HepG2 (cell line): ENCODE measurements at regions not wholly inside any gene's neighbourhood (a gene's known extent, or its start where the extent isn't known, plus 50 kb on each side); places are given as distances from the start of the nearest gene placed in this dataset.

Experiments used
- ATAC-seq: fragments of 200-7000 bp; cut with Tn5 transposase; 3 replicates; pipeline ENCODE4 v1.9.1; 2020; ENCODE audit warnings: mild to moderate bottlenecking, moderate library complexity
- BruUV-seq: library from RNA; stranded (reverse); fragments of 400-500 nt; replicated peaks from 2 replicates; lab custom pipeline; 2021; lab: Mats Ljungman, UMichigan
- CTCF ChIA-PET: fragments of 300-600 bp; formaldehyde crosslinking; extraction: SDS; loops from one replicate; lab custom pipeline; 2021; ENCODE audit warnings: low total read pairs, inconsistent platforms, low intra/inter-chr PET ratio; lab: Yijun Ruan, JAX
- POLR2A ChIA-PET: fragments of 350-600 bp; sonication (Branson Sonifier 250); formaldehyde crosslinking; loops from one replicate; lab custom pipeline; 2020; ENCODE audit warnings: antibody characterized with exemption, inconsistent platforms; lab: Yijun Ruan, JAX
- DNase-seq: peaks from one replicate; pipeline ENCODE4 v3.0.0-alpha.2; 2015; ENCODE audit warnings: low spot score
- FAIRE-seq: peaks from 3 replicates; lab custom pipeline; 2011; peaks lifted over from hg19 to GRCh38; lab: Jason Lieb, UNC
- H2AFZ ChIP-seq: one replicate; pipeline ENCODE4 v1.6.1; 2011; ENCODE audit warnings: low read length, inconsistent platforms
- H3K27ac ChIP-seq: fragments of 300-600 bp; 3 replicates; pipeline ENCODE4 v1.8.0; 2011; ENCODE audit warnings: mixed run types, mild to moderate bottlenecking, mixed read lengths, low read length, inconsistent platforms; ENCODE audit not compliant: insufficient read depth; ENCODE audit errors: extremely low read length
- H3K27me3 ChIP-seq, 2 experiments: fragments of 200-600 bp in 1 of 2; 2 replicates in 1 of 2; 3 replicates in 1 of 2; pipeline versions ENCODE4 v1.6.0 to v1.8.0; 2011; ENCODE audit warnings: low read length in 2 of 2, mild to moderate bottlenecking in 2 of 2, moderate library complexity in 2 of 2, inconsistent platforms in 1 of 2; ENCODE audit not compliant: insufficient read depth in 2 of 2, control insufficient read depth in 1 of 2
- H3K36me3 ChIP-seq, 2 experiments: fragments of 200-600 bp in 1 of 2; replicated peaks in 1 of 2; 2 replicates in 1 of 2; 3 replicates in 1 of 2; pipeline versions ENCODE4 v1.5.1 to v1.8.0; 2011; ENCODE audit warnings: low read length in 2 of 2, inconsistent platforms in 1 of 2; ENCODE audit not compliant: insufficient read depth in 2 of 2, control insufficient read depth in 1 of 2
- H3K4me1 ChIP-seq: 2 replicates; pipeline ENCODE4 v1.5.1; 2012; ENCODE audit warnings: low read length, inconsistent platforms; ENCODE audit not compliant: insufficient read depth
- H3K4me2 ChIP-seq: 2 replicates; pipeline ENCODE4 v1.6.0; 2011; ENCODE audit warnings: low read depth, low read length, inconsistent platforms
- H3K4me3 ChIP-seq, 3 experiments: fragments of 200-600 bp in 1 of 3; sonication (generic), shearing (Covaris generic) in 1 of 3; replicated peaks in 1 of 3; 2 replicates each; pipeline ENCODE4 v1.5.1; 2011 to 2016; ENCODE audit warnings: low read length in 3 of 3, inconsistent platforms in 2 of 3, low read depth in 2 of 3, mild to moderate bottlenecking in 2 of 3, control low read depth in 1 of 3, mixed read lengths in 1 of 3; ENCODE audit not compliant: insufficient read depth in 1 of 3
- H3K79me2 ChIP-seq: one replicate; pipeline ENCODE4 v1.6.1; 2011; ENCODE audit warnings: low read length, inconsistent platforms; ENCODE audit not compliant: insufficient read depth
- H3K9ac ChIP-seq: 2 replicates; pipeline ENCODE4 v1.6.0; 2011; ENCODE audit warnings: mild to moderate bottlenecking, low read depth, low read length, inconsistent platforms; ENCODE audit not compliant: insufficient read depth
- H3K9me3 ChIP-seq: 2 replicates; pipeline ENCODE4 v1.5.1; 2012; ENCODE audit warnings: mild to moderate bottlenecking, low read length
- H4K20me1 ChIP-seq: 2 replicates; pipeline ENCODE4 v1.6.0; 2011; ENCODE audit warnings: inconsistent platforms, mild to moderate bottlenecking, low read length, moderate library complexity; ENCODE audit not compliant: insufficient read depth
- KDM5B ChIP-seq: sonication (generic); formaldehyde crosslinking; IDR thresholded peaks from 2 replicates; pipeline ENCODE4 v1.4.0; 2020; ENCODE audit warnings: missing genetic modification reagents, mild to moderate bottlenecking, borderline replicate concordance
- NCOR1 ChIP-seq: fragments of 200-600 bp; sonication (generic); IDR thresholded peaks from 2 replicates; pipeline ENCODE4 v1.7.0; 2017; ENCODE audit warnings: antibody characterized with exemption, low read length, borderline replicate concordance
- RAD21 ChIP-seq: fragments of 450-650 bp; formaldehyde crosslinking; IDR thresholded peaks from 2 replicates; pipeline ENCODE4 v1.5.0; 2020; ENCODE audit warnings: mild to moderate bottlenecking
- ZNF33B ChIP-seq: sonication (generic); formaldehyde crosslinking; IDR thresholded peaks from 2 replicates; pipeline ENCODE4 v1.5.1; 2020; ENCODE audit warnings: mild to moderate bottlenecking, missing genetic modification reagents
- ZNF441 ChIP-seq: sonication (generic); formaldehyde crosslinking; IDR thresholded peaks from 2 replicates; pipeline ENCODE4 v1.7.0; 2021; ENCODE audit warnings: missing genetic modification reagents, borderline replicate concordance
- ZNF556 ChIP-seq: sonication (generic); formaldehyde crosslinking; IDR thresholded peaks from 2 replicates; pipeline ENCODE4 v1.4.0; 2020; ENCODE audit warnings: mild to moderate bottlenecking, missing genetic modification reagents, borderline replicate concordance
- ZNF589 ChIP-seq: sonication (generic); formaldehyde crosslinking; conservative IDR thresholded peaks from 2 replicates; pipeline ENCODE4 v1.8.0; 2022; ENCODE audit warnings: mild to moderate bottlenecking, moderate library complexity, missing genetic modification reagents
- ZNF703 ChIP-seq: sonication (generic); formaldehyde crosslinking; IDR thresholded peaks from 2 replicates; pipeline ENCODE4 v1.5.1; 2020; ENCODE audit warnings: missing genetic modification reagents, mild to moderate bottlenecking, moderate library complexity, borderline replicate concordance
- ZNF792 ChIP-seq: IDR thresholded peaks from 2 replicates; pipeline ENCODE4 v1.6.1; 2016
- WGBS: methylation state at CpG from one replicate; pipeline ENCODE4 v1.1.6; 2017; ENCODE audit warnings: low lambda C conversion rate; 5-methylcytosine and 5-hydroxymethylcytosine counted together
- in situ Hi-C: cut with HindIII; loops from 2 replicates; pipeline ENCODE4 v1.10.0; 2017; ENCODE audit warnings: low pct_unique_long_range_greater_than_20kb; ENCODE audit not compliant: extremely low pct_ligation_motif_present
- intact Hi-C: fragments of 100-400 bp; cut with micrococcal nuclease; formaldehyde crosslinking; loops from one replicate; pipeline ENCODE4 v1.10.0; 2022; ENCODE audit not compliant: unreplicated experiment
- TF ChIP-seq, protein P1 (sequence below): fragments of 450-650 bp; IDR thresholded peaks from 2 replicates; pipeline ENCODE4 v1.6.1; 2016
- TF ChIP-seq, protein P2 (sequence below): sonication (generic); formaldehyde crosslinking; IDR thresholded peaks from 2 replicates; pipeline ENCODE4 v1.9.0; 2021; ENCODE audit warnings: missing genetic modification reagents, mild to moderate bottlenecking, borderline replicate concordance
- TF ChIP-seq, protein P3 (sequence below): sonication (generic); formaldehyde crosslinking; IDR thresholded peaks from 2 replicates; pipeline ENCODE4 v1.5.0; 2020; ENCODE audit warnings: mild to moderate bottlenecking, missing genetic modification reagents, borderline replicate concordance

DNA sequence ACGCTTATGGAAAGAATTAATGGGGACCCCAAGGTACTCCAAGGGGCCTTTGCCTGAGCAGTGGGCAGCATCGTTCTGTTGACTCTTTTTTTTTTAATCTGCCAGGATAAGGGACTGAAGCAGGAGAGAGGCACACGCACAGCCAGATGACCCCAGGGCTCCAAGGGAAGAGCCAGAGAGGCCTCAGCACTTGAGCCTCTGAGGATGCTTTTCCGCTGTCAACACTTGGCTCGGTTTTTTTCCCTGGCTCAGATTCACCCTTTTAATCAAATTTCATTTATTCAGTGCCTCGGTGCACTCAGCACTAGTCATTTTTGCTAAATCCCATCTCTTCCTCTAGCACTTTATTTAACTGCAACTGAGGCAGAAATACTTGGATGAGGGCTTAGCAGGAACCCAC, 226.3 kb downstream of the FGF9 start (continued):
- TF ChIP-seq, protein P1, sequence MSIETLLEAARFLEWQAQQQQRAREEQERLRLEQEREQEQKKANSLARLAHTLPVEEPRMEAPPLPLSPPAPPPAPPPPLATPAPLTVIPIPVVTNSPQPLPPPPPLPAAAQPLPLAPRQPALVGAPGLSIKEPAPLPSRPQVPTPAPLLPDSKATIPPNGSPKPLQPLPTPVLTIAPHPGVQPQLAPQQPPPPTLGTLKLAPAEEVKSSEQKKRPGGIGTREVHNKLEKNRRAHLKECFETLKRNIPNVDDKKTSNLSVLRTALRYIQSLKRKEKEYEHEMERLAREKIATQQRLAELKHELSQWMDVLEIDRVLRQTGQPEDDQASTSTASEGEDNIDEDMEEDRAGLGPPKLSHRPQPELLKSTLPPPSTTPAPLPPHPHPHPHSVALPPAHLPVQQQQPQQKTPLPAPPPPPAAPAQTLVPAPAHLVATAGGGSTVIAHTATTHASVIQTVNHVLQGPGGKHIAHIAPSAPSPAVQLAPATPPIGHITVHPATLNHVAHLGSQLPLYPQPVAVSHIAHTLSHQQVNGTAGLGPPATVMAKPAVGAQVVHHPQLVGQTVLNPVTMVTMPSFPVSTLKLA: no peak
- TF ChIP-seq ZNF589 (no peak), ZNF556 (CRISPR knock-in tag) (no peak), ZNF703 (CRISPR knock-in tag) (no peak), ZNF33B (CRISPR knock-in tag) (no peak), ZNF792 (CRISPR knock-in tag) (no peak), RAD21 (no peak)

DNA sequence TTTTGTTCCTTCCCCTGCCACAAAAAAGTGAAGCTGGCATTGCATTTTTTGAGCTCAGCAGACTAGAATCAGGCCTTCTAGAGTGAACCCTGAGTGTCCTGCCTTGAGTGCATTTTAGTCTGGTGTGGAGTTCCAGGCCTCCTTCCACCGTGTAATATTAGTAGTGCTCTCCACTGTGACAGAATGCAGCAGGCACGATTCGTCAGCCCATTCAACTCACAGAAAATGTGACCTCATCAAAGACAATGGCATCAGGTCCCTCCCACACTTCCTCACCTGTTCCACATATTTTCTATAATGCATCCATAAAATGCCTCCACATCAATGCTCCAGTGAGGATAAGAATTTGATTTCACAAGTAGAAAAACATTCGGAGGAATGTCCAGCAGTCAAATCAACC, 227.6 kb downstream of the FGF9 start:
- WGBS: 32% methylated on average over 3 of the region's 4 CpGs
- peaks cover 0 to 10% of the 10 kb centered on the region in 2 experiments; a peak in 3 of 5 replicates for H3K27me3 ChIP-seq
- H3K4me2 ChIP-seq: no peak overlapping the region
- intact Hi-C loops (no loop called here), in situ Hi-C loops (loop anchor here (25.0 kb wide), 1 partner anchor 111 kb away; no protein-coding TSS in a partner anchor)
- ChIA-PET POLR2A (no interaction called here), CTCF (no interaction called here)
- no peaks in the 10 kb centered on the region for H3K9me3 ChIP-seq
- H3K27ac ChIP-seq: no peak overlapping the region
- ATAC-seq (no peak), DNase-seq (no peak), FAIRE-seq (no peak)
- BruUV-seq: no TSS peak
- TF ChIP-seq, protein P2, sequence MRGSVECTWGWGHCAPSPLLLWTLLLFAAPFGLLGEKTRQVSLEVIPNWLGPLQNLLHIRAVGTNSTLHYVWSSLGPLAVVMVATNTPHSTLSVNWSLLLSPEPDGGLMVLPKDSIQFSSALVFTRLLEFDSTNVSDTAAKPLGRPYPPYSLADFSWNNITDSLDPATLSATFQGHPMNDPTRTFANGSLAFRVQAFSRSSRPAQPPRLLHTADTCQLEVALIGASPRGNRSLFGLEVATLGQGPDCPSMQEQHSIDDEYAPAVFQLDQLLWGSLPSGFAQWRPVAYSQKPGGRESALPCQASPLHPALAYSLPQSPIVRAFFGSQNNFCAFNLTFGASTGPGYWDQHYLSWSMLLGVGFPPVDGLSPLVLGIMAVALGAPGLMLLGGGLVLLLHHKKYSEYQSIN (CRISPR knock-in tag): no peak
- TF ChIP-seq ZNF441 (CRISPR knock-in tag): no peak
- no peak for TF ChIP-seq NCOR1
- no peak for TF ChIP-seq KDM5B (CRISPR knock-in tag)
- TF ChIP-seq, protein P3, sequence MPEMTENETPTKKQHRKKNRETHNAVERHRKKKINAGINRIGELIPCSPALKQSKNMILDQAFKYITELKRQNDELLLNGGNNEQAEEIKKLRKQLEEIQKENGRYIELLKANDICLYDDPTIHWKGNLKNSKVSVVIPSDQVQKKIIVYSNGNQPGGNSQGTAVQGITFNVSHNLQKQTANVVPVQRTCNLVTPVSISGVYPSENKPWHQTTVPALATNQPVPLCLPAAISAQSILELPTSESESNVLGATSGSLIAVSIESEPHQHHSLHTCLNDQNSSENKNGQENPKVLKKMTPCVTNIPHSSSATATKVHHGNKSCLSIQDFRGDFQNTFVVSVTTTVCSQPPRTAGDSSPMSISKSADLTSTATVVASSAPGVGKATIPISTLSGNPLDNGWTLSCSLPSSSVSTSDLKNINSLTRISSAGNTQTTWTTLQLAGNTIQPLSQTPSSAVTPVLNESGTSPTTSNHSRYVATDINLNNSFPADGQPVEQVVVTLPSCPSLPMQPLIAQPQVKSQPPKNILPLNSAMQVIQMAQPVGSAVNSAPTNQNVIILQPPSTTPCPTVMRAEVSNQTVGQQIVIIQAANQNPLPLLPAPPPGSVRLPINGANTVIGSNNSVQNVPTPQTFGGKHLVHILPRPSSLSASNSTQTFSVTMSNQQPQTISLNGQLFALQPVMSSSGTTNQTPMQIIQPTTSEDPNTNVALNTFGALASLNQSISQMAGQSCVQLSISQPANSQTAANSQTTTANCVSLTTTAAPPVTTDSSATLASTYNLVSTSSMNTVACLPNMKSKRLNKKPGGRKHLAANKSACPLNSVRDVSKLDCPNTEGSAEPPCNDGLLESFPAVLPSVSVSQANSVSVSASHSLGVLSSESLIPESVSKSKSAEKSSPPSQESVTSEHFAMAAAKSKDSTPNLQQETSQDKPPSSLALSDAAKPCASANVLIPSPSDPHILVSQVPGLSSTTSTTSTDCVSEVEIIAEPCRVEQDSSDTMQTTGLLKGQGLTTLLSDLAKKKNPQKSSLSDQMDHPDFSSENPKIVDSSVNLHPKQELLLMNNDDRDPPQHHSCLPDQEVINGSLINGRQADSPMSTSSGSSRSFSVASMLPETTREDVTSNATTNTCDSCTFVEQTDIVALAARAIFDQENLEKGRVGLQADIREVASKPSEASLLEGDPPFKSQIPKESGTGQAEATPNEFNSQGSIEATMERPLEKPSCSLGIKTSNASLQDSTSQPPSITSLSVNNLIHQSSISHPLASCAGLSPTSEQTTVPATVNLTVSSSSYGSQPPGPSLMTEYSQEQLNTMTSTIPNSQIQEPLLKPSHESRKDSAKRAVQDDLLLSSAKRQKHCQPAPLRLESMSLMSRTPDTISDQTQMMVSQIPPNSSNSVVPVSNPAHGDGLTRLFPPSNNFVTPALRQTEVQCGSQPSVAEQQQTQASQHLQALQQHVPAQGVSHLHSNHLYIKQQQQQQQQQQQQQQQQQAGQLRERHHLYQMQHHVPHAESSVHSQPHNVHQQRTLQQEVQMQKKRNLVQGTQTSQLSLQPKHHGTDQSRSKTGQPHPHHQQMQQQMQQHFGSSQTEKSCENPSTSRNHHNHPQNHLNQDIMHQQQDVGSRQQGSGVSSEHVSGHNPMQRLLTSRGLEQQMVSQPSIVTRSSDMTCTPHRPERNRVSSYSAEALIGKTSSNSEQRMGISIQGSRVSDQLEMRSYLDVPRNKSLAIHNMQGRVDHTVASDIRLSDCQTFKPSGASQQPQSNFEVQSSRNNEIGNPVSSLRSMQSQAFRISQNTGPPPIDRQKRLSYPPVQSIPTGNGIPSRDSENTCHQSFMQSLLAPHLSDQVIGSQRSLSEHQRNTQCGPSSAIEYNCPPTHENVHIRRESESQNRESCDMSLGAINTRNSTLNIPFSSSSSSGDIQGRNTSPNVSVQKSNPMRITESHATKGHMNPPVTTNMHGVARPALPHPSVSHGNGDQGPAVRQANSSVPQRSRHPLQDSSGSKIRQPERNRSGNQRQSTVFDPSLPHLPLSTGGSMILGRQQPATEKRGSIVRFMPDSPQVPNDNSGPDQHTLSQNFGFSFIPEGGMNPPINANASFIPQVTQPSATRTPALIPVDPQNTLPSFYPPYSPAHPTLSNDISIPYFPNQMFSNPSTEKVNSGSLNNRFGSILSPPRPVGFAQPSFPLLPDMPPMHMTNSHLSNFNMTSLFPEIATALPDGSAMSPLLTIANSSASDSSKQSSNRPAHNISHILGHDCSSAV (CRISPR knock-in tag): no peak
- no peaks in the 10 kb centered on the region for H4K20me1 ChIP-seq
- no peak overlapping the region for H3K4me3 ChIP-seq
- H2AFZ ChIP-seq: no peak overlapping the region
- no peaks in the 10 kb centered on the region for H3K36me3 ChIP-seq
- peaks cover 29% of the 10 kb centered on the region for H3K4me1 ChIP-seq
- H3K9ac ChIP-seq: no peak overlapping the region
- H3K79me2 ChIP-seq: no peaks in the 10 kb centered on the region
